Activated naive CD8-positive, alpha-beta T cell (primary cell): ENCODE measurements at regions not wholly inside any gene's neighbourhood (a gene's known extent, or its start where the extent isn't known, plus 50 kb on each side); places are given as distances from the start of the nearest gene placed in this dataset.
A peak's percentile ranks its signal among the peaks of the same experiment; 100 is the strongest.
"Not testable (repeated sequence)": the region's sequence is repeated elsewhere in the genome, so short reads cannot be mapped to it uniquely, and the experiment has no call there.

Experiments
- H3K27ac Mint-ChIP-seq: one replicate; pipeline ENCODE4 v1.8.0; 2021; ENCODE audit warnings: mixed read lengths
- H3K27me3 Mint-ChIP-seq: one replicate; pipeline ENCODE4 v1.8.0; 2021; ENCODE audit warnings: mixed read lengths
- H3K36me3 Mint-ChIP-seq: one replicate; pipeline ENCODE4 v1.8.0; 2021; ENCODE audit warnings: mixed read lengths
- H3K4me1 Mint-ChIP-seq: one replicate; pipeline ENCODE4 v1.8.0; 2021; ENCODE audit warnings: low read depth, mixed read lengths
- H3K4me3 Mint-ChIP-seq: one replicate; pipeline ENCODE4 v1.8.0; 2021; ENCODE audit warnings: mild to moderate bottlenecking, mixed read lengths
- H3K9me3 Mint-ChIP-seq: one replicate; pipeline ENCODE4 v1.8.0; 2021; ENCODE audit warnings: low read depth, mixed read lengths

GRCh38 chr1:241447031-241447644 lies 72.4 kb downstream of the FH start:
- no peaks in the 10 kb centered on the region for H3K4me1 Mint-ChIP-seq
- peaks cover 8% of the 10 kb centered on the region for H3K9me3 Mint-ChIP-seq
- no peak overlapping the region for H3K4me3 Mint-ChIP-seq
- peaks cover 4% of the 10 kb centered on the region for H3K27me3 Mint-ChIP-seq
- no peaks in the 10 kb centered on the region for H3K36me3 Mint-ChIP-seq
- H3K27ac Mint-ChIP-seq, result no peak overlapping the region

- H3K27me3 Mint-ChIP-seq, result peaks cover 2% of the 10 kb centered on the region
- H3K4me1 Mint-ChIP-seq, result no peaks in the 10 kb centered on the region
- H3K27ac Mint-ChIP-seq, result no peak overlapping the region
- no peaks in the 10 kb centered on the region for H3K36me3 Mint-ChIP-seq
- peaks cover 8% of the 10 kb centered on the region for H3K9me3 Mint-ChIP-seq
- H3K4me3 Mint-ChIP-seq, result no peak overlapping the region
Observed at GRCh38 chr1:241444836-241445235, 74.7 kb downstream of the FH start.

GRCh38 chr1:241443561-241443960 lies 76.0 kb downstream of the FH start:
- peaks cover 2% of the 10 kb centered on the region for H3K27me3 Mint-ChIP-seq
- no peaks in the 10 kb centered on the region for H3K36me3 Mint-ChIP-seq
- no peak overlapping the region for H3K27ac Mint-ChIP-seq
- H3K4me1 Mint-ChIP-seq, result no peaks in the 10 kb centered on the region
- no peak overlapping the region for H3K4me3 Mint-ChIP-seq
- H3K9me3 Mint-ChIP-seq, result peaks cover 8% of the 10 kb centered on the region

- no peak overlapping the region for H3K27ac Mint-ChIP-seq
- peaks cover 8% of the 10 kb centered on the region for H3K9me3 Mint-ChIP-seq
- H3K36me3 Mint-ChIP-seq, result no peaks in the 10 kb centered on the region
- no peak overlapping the region for H3K4me3 Mint-ChIP-seq
- no peaks in the 10 kb centered on the region for H3K4me1 Mint-ChIP-seq
- H3K27me3 Mint-ChIP-seq, result peaks cover under 1% of the 10 kb centered on the region
Observed at GRCh38 chr1:241442686-241443085, 76.9 kb downstream of the FH start.

- Mint-ChIP-seq H3K27me3 (no peaks in the 10 kb centered on the region), H3K4me3 (no peak overlapping the region), H3K27ac (no peak overlapping the region), H3K36me3 (no peaks in the 10 kb centered on the region), H3K4me1 (no peaks in the 10 kb centered on the region), H3K9me3 (peaks cover 8% of the 10 kb centered on the region)
Observed at GRCh38 chr1:241440904-241441303, 78.7 kb downstream of the FH start.

GRCh38 chr1:241438686-241439085 lies 80.9 kb downstream of the FH start:
- H3K9me3 Mint-ChIP-seq, H3K4me3 Mint-ChIP-seq, H3K36me3 Mint-ChIP-seq, H3K4me1 Mint-ChIP-seq, H3K27ac Mint-ChIP-seq, H3K27me3 Mint-ChIP-seq: not testable (repeated sequence)

GRCh38 chr1:241432241-241432640 lies 75.2 kb upstream of the RGS7 start:
- Mint-ChIP-seq H3K4me3 (no peak overlapping the region), H3K27ac (no peak overlapping the region), H3K36me3 (no peaks in the 10 kb centered on the region), H3K27me3 (peaks cover 21% of the 10 kb centered on the region), H3K9me3 (no peaks in the 10 kb centered on the region), H3K4me1 (no peaks in the 10 kb centered on the region)

GRCh38 chr1:241425091-241425490 lies 68.1 kb upstream of the RGS7 start:
- Mint-ChIP-seq H3K4me3 (peak overlapping the region; percentile 71), H3K27me3 (peaks cover 44% of the 10 kb centered on the region)

GRCh38 chr1:241424480-241424971 lies 67.5 kb upstream of the RGS7 start:
- H3K4me3 Mint-ChIP-seq, result no peak overlapping the region

More at GRCh38 chr1:241425091-241425490, 68.1 kb upstream of the RGS7 start:
- not testable (repeated sequence) for H3K36me3 Mint-ChIP-seq, H3K27ac Mint-ChIP-seq, H3K4me1 Mint-ChIP-seq, H3K9me3 Mint-ChIP-seq

GRCh38 chr1:241423541-241424479 lies 66.8 kb upstream of the RGS7 start:
- H3K27ac Mint-ChIP-seq, result no peak overlapping the region
- no peaks in the 10 kb centered on the region for H3K9me3 Mint-ChIP-seq
- no peaks in the 10 kb centered on the region for H3K36me3 Mint-ChIP-seq
- peak overlapping the region; percentile 70 for H3K4me3 Mint-ChIP-seq
- peaks cover 6% of the 10 kb centered on the region for H3K4me1 Mint-ChIP-seq
- H3K27me3 Mint-ChIP-seq, result peaks cover 44% of the 10 kb centered on the region

More at GRCh38 chr1:241424480-241424971, 67.5 kb upstream of the RGS7 start:
- Mint-ChIP-seq H3K9me3 (no peaks in the 10 kb centered on the region), H3K27me3 (peaks cover 45% of the 10 kb centered on the region), H3K36me3 (no peaks in the 10 kb centered on the region), H3K4me1 (peaks cover 6% of the 10 kb centered on the region), H3K27ac (no peak overlapping the region)

- peaks cover 6% of the 10 kb centered on the region for H3K4me1 Mint-ChIP-seq
- H3K27me3 Mint-ChIP-seq, result peaks cover 39% of the 10 kb centered on the region
- no peaks in the 10 kb centered on the region for H3K9me3 Mint-ChIP-seq
- no peak overlapping the region for H3K27ac Mint-ChIP-seq
- H3K36me3 Mint-ChIP-seq, result no peaks in the 10 kb centered on the region
- peak overlapping the region; percentile 3 for H3K4me3 Mint-ChIP-seq
Observed at GRCh38 chr1:241422470-241422869, 65.5 kb upstream of the RGS7 start.

GRCh38 chr1:241419986-241420385 lies 63.0 kb upstream of the RGS7 start:
- Mint-ChIP-seq H3K9me3 (no peaks in the 10 kb centered on the region), H3K27me3 (peaks cover 21% of the 10 kb centered on the region), H3K4me1 (peaks cover 4% of the 10 kb centered on the region), H3K4me3 (no peak overlapping the region), H3K27ac (no peak overlapping the region), H3K36me3 (no peaks in the 10 kb centered on the region)

- Mint-ChIP-seq H3K9me3 (no peaks in the 10 kb centered on the region), H3K36me3 (no peaks in the 10 kb centered on the region), H3K27me3 (peaks cover 13% of the 10 kb centered on the region), H3K4me3 (no peak overlapping the region), H3K4me1 (no peaks in the 10 kb centered on the region), H3K27ac (no peak overlapping the region)
Observed at GRCh38 chr1:241417258-241417657, 60.3 kb upstream of the RGS7 start.

- H3K27ac Mint-ChIP-seq, result no peak overlapping the region
- H3K27me3 Mint-ChIP-seq, result peaks cover 12% of the 10 kb centered on the region
- no peaks in the 10 kb centered on the region for H3K36me3 Mint-ChIP-seq
Observed at GRCh38 chr1:241413974-241414373, 57.0 kb upstream of the RGS7 start.

GRCh38 chr1:241413386-241413785 lies 56.4 kb upstream of the RGS7 start:
- no peaks in the 10 kb centered on the region for H3K4me1 Mint-ChIP-seq
- H3K4me3 Mint-ChIP-seq, result no peak overlapping the region
- H3K36me3 Mint-ChIP-seq, result no peaks in the 10 kb centered on the region
- H3K9me3 Mint-ChIP-seq, result no peaks in the 10 kb centered on the region
- peaks cover 12% of the 10 kb centered on the region for H3K27me3 Mint-ChIP-seq
- H3K27ac Mint-ChIP-seq, result no peak overlapping the region

More at GRCh38 chr1:241413974-241414373, 57.0 kb upstream of the RGS7 start:
- Mint-ChIP-seq H3K4me1 (no peaks in the 10 kb centered on the region), H3K4me3 (no peak overlapping the region), H3K9me3 (no peaks in the 10 kb centered on the region)
